Immature natural killer cell (primary cell): ENCODE measurements at regions not wholly inside any gene's neighbourhood (a gene's known extent, or its start where the extent isn't known, plus 50 kb on each side); places are given as distances from the start of the nearest gene placed in this dataset.
"Not testable (repeated sequence)": the region's sequence is repeated elsewhere in the genome, so short reads cannot be mapped to it uniquely, and the experiment has no call there.

Experiments
- DNase-seq, 3 donors: peaks; one replicate each; pipeline ENCODE4 v3.0.0; 2022; ENCODE audit warnings: mixed read lengths in 1 of 3
- H3K27ac Mint-ChIP-seq, 6 donors: one replicate each; pipeline ENCODE4 v1.8.0; 2020; ENCODE audit warnings: mixed read lengths in 6 of 6, mild to moderate bottlenecking in 5 of 6, inconsistent platforms in 4 of 6, moderate library complexity in 3 of 6
- H3K27me3 Mint-ChIP-seq, 3 donors: one replicate each; pipeline ENCODE4 v1.8.0; 2020 to 2021; ENCODE audit warnings: low read depth in 3 of 3, mild to moderate bottlenecking in 3 of 3, mixed read lengths in 3 of 3, moderate library complexity in 3 of 3, inconsistent platforms in 1 of 3
- H3K36me3 Mint-ChIP-seq, 3 donors: one replicate each; pipeline ENCODE4 v1.8.0; 2020; ENCODE audit warnings: mixed read lengths in 3 of 3, inconsistent platforms in 2 of 3, mild to moderate bottlenecking in 2 of 3
- H3K4me1 Mint-ChIP-seq, 2 donors: one replicate each; pipeline ENCODE4 v1.8.0; 2020; ENCODE audit warnings: inconsistent platforms in 2 of 2, mild to moderate bottlenecking in 2 of 2, mixed read lengths in 2 of 2, moderate library complexity in 1 of 2
- H3K4me3 Mint-ChIP-seq, 5 donors: one replicate each; pipeline ENCODE4 v1.8.0; 2020; ENCODE audit warnings: mild to moderate bottlenecking in 5 of 5, mixed read lengths in 5 of 5, inconsistent platforms in 3 of 5, moderate library complexity in 3 of 5
- H3K9me3 Mint-ChIP-seq, 6 donors: one replicate each; pipeline ENCODE4 v1.8.0; 2020; ENCODE audit warnings: mild to moderate bottlenecking in 6 of 6, mixed read lengths in 6 of 6, inconsistent platforms in 4 of 6, moderate library complexity in 3 of 6

DNA sequence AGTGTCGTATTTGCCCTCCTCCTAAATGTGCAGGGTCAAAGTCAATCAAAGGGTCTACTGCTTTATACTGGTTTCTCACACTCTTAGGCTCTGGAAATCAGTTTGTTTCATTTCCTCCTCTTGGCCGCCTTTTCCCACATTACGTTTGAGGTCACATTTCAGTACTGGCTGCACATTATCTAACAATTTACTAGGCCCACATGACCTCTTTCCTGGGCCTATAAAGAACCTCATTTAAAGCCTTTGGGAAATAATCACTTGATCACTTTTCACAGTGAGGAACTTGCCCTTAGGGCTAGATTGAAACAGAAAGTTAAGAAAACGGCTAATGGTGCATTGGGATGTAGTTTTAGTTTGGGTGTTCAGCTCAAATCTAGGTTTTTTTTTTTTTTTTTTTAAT lies 497.5 kb downstream of the RERGL start:
- no peak for DNase-seq
- Mint-ChIP-seq H3K9me3 (peaks cover 14 to 45% (median 27%) of the 10 kb centered on the region in 6 donors), H3K4me1 (no peaks in the 10 kb centered on the region), H3K4me3 (no peak overlapping the region), H3K27me3 (peaks cover 0 to 2% (median 0%) of the 10 kb centered on the region in 3 donors), H3K36me3 (peaks cover 0 to 3% (median 0%) of the 10 kb centered on the region in 3 donors), H3K27ac (no peak overlapping the region)

DNA sequence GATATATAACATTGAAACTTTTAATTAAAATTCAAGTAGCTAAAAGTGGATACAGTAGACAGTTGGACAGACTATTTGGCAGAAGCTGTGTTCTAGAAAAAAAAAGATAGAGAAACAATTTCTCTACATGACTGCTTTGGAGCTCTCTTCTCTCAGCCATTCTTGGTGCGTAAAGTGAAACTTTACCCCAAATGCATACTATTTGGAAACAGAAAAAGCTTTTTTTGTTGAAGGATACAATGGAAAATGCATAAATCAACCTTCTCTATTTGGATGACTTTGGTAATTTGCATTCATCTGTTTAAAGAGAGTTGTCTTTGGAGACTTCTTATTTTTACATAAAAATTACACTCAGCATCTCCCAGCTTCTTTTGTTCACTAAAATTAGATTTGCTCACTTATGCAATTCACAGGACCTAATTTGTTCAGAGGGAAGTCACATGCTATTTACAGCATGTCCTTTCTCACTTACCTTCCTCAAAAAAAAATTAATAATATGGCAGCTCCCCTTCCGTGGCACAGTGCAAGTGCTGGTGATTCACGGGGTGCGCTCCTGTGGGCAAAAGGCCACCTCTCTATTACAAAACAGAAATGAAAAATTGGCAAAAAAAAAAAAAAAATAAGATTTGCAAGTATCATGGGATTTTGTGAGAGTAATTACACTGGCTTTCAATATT lies 498.9 kb downstream of the RERGL start:
- H3K9me3 Mint-ChIP-seq = peaks cover 10 to 39% (median 21%) of the 10 kb centered on the region in 6 donors
- peaks cover 0 to 2% (median 0%) of the 10 kb centered on the region in 3 donors for H3K27me3 Mint-ChIP-seq
- H3K4me1 Mint-ChIP-seq = no peaks in the 10 kb centered on the region
- no peak overlapping the region for H3K4me3 Mint-ChIP-seq
- DNase-seq = no peak
- peaks cover 0 to 3% (median 0%) of the 10 kb centered on the region in 3 donors for H3K36me3 Mint-ChIP-seq
- no peak overlapping the region for H3K27ac Mint-ChIP-seq

- Mint-ChIP-seq H3K4me1 (no peaks in the 10 kb centered on the region), H3K27ac (no peak overlapping the region), H3K27me3 (peaks cover 0 to 2% (median 0%) of the 10 kb centered on the region in 3 donors), H3K4me3 (no peak overlapping the region), H3K36me3 (peaks cover 0 to 3% (median 0%) of the 10 kb centered on the region in 3 donors), H3K9me3 (peaks cover 7 to 41% (median 21%) of the 10 kb centered on the region in 6 donors)
- no peak for DNase-seq
Measured at GRCh38 chr12:17588968-17589367, 501.0 kb downstream of the RERGL start.

DNA sequence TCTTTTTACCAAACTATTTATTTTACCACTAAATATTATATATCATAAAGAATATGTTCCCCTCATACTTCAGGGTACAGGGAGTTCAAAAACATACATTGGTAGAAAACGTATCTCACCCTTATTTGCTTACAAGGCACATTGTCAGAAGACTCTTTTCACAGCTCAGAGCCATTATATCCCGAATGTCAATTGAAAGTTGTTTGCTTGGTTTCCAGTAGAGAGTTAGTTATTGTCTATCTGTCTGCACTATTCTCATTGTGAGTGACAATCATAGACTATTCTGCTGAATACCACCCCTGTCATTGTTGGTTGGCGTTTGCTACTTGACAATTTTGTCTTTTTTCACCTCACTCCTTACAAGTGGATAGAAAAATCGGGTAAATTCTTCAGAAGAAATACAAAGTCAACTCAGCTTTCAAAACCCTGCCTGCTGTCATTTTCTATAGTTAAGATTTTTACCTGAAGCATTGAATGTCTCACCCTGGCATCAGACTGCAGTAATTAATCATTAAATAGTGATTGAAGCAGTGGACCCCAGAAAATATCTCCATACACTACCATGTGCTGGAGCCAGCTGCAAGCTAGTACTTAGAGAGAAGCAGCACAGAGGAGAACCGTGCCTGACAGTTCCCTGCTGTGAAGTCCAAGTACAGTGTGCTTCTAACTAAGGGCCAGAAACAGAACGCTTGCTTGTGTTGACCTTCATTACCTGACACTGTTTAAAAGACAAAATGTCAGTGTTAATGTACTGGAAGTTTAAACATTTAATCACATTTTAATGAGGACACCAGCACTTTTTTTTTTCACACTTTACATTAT lies 510.6 kb downstream of the RERGL start:
- no peak overlapping the region for H3K4me3 Mint-ChIP-seq
- no peak overlapping the region for H3K27ac Mint-ChIP-seq
- no peak for DNase-seq
- H3K9me3 Mint-ChIP-seq = peaks cover 3 to 37% (median 21%) of the 10 kb centered on the region in 6 donors
- H3K4me1 Mint-ChIP-seq = no peaks in the 10 kb centered on the region
- no peaks in the 10 kb centered on the region for H3K27me3 Mint-ChIP-seq
- H3K36me3 Mint-ChIP-seq = no peaks in the 10 kb centered on the region

GRCh38 chr12:17577405-17577804 lies 512.6 kb downstream of the RERGL start:
- no peak for DNase-seq
- H3K4me3 Mint-ChIP-seq = no peak overlapping the region
- no peak overlapping the region for H3K27ac Mint-ChIP-seq
- peaks cover 3 to 47% (median 23%) of the 10 kb centered on the region in 6 donors for H3K9me3 Mint-ChIP-seq
- H3K4me1 Mint-ChIP-seq = no peaks in the 10 kb centered on the region
- no peaks in the 10 kb centered on the region for H3K36me3 Mint-ChIP-seq
- peaks cover 0 to 2% (median 0%) of the 10 kb centered on the region in 3 donors for H3K27me3 Mint-ChIP-seq

GRCh38 chr12:17572250-17572649 lies 517.7 kb downstream of the RERGL start:
- peaks cover 0 to 3% (median 0%) of the 10 kb centered on the region in 3 donors for H3K27me3 Mint-ChIP-seq
- H3K9me3 Mint-ChIP-seq = peaks cover 1 to 52% (median 15%) of the 10 kb centered on the region in 6 donors
- H3K27ac Mint-ChIP-seq = no peak overlapping the region
- H3K4me3 Mint-ChIP-seq = no peak overlapping the region
- no peaks in the 10 kb centered on the region for H3K4me1 Mint-ChIP-seq
- no peak for DNase-seq
- no peaks in the 10 kb centered on the region for H3K36me3 Mint-ChIP-seq

GRCh38 chr12:17571047-17571446 lies 518.9 kb downstream of the RERGL start:
- Mint-ChIP-seq H3K36me3 (no peaks in the 10 kb centered on the region), H3K4me1 (no peaks in the 10 kb centered on the region), H3K27ac (no peak overlapping the region), H3K4me3 (no peak overlapping the region), H3K27me3 (peaks cover 0 to 3% (median 0%) of the 10 kb centered on the region in 3 donors), H3K9me3 (peaks cover 1 to 40% (median 14%) of the 10 kb centered on the region in 6 donors)
- DNase-seq = no peak

- H3K4me3 Mint-ChIP-seq, H3K27ac Mint-ChIP-seq: not testable (repeated sequence)
Measured at GRCh38 chr12:17564630-17565029, 525.4 kb downstream of the RERGL start.

DNA sequence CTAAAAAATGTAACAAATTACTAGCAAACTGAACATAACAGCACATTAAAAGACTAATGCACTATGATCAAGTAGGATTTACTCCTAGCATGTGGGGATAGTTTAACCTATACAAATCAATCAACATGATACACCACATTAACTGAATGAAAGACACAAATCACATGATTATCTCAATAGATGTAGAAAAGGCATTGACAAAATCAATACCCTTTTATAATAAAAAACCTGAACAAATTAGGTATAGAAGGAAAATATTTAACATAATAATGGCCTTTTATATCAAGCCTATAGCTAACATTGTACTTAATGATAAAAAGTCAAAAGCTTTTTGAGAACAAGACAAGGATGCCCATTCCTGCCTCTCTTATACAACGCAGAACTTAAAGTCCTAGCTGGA lies 540.0 kb downstream of the RERGL start:
- Mint-ChIP-seq H3K27ac (no peak overlapping the region), H3K9me3 (peaks cover 11 to 60% (median 30%) of the 10 kb centered on the region in 6 donors), H3K4me1 (no peaks in the 10 kb centered on the region), H3K27me3 (peaks cover 0 to 4% (median 0%) of the 10 kb centered on the region in 3 donors), H3K4me3 (no peak overlapping the region), H3K36me3 (no peaks in the 10 kb centered on the region)
- no peak for DNase-seq

More at GRCh38 chr12:17564630-17565029, 525.4 kb downstream of the RERGL start:
- DNase-seq, H3K4me1 Mint-ChIP-seq, H3K36me3 Mint-ChIP-seq, H3K27me3 Mint-ChIP-seq: not testable (repeated sequence)
- H3K9me3 Mint-ChIP-seq = peaks cover 0 to 28% (median 23%) of the 10 kb centered on the region in 6 donors

DNA sequence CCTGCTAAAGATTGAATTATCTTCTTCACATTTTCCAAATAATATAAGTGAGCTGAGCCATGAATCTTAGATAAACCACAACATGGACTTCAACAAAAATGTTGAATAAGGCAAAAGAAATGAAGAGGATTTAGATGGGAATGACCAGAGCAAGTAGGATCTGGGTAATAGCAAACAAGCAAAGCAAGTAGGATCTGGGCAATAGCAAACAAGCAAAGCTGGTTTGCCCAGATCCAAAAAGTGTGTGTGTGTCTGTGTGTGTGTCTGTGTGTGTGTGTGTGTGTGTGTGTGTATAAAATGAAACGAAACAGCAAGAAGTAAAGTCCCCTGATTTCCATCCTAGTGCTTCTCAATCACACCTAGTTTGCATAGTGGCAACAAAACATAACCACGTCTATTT lies 549.1 kb downstream of the RERGL start:
- peaks cover 15 to 49% (median 35%) of the 10 kb centered on the region in 6 donors for H3K9me3 Mint-ChIP-seq
- H3K36me3 Mint-ChIP-seq = no peaks in the 10 kb centered on the region
- no peak overlapping the region for H3K4me3 Mint-ChIP-seq
- DNase-seq = no peak
- no peaks in the 10 kb centered on the region for H3K4me1 Mint-ChIP-seq
- H3K27ac Mint-ChIP-seq = no peak overlapping the region
- peaks cover 0 to 7% (median 0%) of the 10 kb centered on the region in 3 donors for H3K27me3 Mint-ChIP-seq

DNA sequence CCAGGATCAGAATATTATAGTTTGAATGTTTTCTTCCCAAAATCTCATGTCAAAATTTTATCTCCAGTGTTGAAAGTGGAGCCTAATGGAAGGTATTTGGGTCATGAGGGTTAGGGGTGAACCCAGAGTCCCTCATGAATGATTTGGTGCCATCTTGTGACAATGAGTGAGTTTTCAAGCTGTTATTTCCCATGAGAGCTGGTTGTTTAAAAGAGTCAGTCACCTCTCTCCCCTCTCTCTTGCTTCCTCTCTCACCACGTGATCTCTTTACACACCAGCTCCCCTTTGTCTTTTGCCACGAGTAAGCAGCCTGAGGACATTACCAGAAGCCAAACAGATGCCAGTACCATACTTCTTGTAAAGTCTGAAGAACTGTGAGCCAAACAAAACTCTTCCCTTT lies 561.6 kb downstream of the RERGL start:
- Mint-ChIP-seq H3K9me3 (peaks cover 12 to 29% (median 21%) of the 10 kb centered on the region in 6 donors), H3K36me3 (no peaks in the 10 kb centered on the region), H3K4me3 (no peak overlapping the region), H3K27ac (no peak overlapping the region), H3K27me3 (peaks cover 0 to 2% (median 0%) of the 10 kb centered on the region in 3 donors), H3K4me1 (no peaks in the 10 kb centered on the region)
- DNase-seq = no peak

DNA sequence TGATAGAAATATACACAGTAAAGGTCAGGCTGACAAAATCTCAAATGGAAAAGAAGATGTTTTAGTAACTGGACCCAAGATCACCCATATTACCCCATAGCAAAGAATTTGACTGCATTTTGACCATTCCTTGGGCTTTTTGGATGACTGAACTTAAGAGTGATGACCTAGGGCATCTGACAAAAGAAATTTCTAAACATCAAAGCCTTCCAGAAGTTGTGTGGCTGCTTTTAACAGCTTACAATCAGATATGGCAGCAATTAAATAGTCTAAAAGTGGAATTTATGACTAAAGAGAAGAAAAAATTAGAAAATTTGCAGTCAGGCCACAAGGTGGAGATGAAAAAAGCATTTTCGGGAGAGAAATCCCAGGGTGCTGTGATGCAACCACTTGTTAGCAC lies 563.0 kb downstream of the RERGL start:
- Mint-ChIP-seq H3K9me3 (peaks cover 12 to 32% (median 19%) of the 10 kb centered on the region in 6 donors), H3K27ac (no peak overlapping the region), H3K27me3 (peaks cover 0 to 2% (median 0%) of the 10 kb centered on the region in 3 donors), H3K36me3 (no peaks in the 10 kb centered on the region), H3K4me3 (no peak overlapping the region), H3K4me1 (no peaks in the 10 kb centered on the region)
- no peak for DNase-seq

- H3K4me1 Mint-ChIP-seq = no peaks in the 10 kb centered on the region
- no peaks in the 10 kb centered on the region for H3K36me3 Mint-ChIP-seq
- peaks cover 9 to 46% (median 25%) of the 10 kb centered on the region in 6 donors for H3K9me3 Mint-ChIP-seq
- no peak overlapping the region for H3K4me3 Mint-ChIP-seq
- no peak for DNase-seq
- no peaks in the 10 kb centered on the region for H3K27me3 Mint-ChIP-seq
- no peak overlapping the region for H3K27ac Mint-ChIP-seq
Measured at GRCh38 chr12:17511369-17511768, 578.6 kb downstream of the RERGL start.

- no peak for DNase-seq
- H3K4me3 Mint-ChIP-seq = no peak overlapping the region
- no peaks in the 10 kb centered on the region for H3K4me1 Mint-ChIP-seq
- H3K9me3 Mint-ChIP-seq = peaks cover 7 to 35% (median 13%) of the 10 kb centered on the region in 6 donors
- H3K27ac Mint-ChIP-seq = no peak overlapping the region
- no peaks in the 10 kb centered on the region for H3K27me3 Mint-ChIP-seq
- H3K36me3 Mint-ChIP-seq = no peaks in the 10 kb centered on the region
Measured at GRCh38 chr12:17507336-17507735, 582.7 kb downstream of the RERGL start.
